Lung (tissue), 11 donors: ENCODE measurements at regions not wholly inside any gene's neighbourhood (a gene's known extent, or its start where the extent isn't known, plus 50 kb on each side); places are given as distances from the start of the nearest gene placed in this dataset.

ENCODE experiments used
- ATAC-seq: fragments of 200-7000 bp; cut with Tn5 transposase; one replicate; pipeline ENCODE4 v1.9.1; 2020; ENCODE audit warnings: moderate number of reproducible peaks; ENCODE audit not compliant: insufficient read depth, low FRiP score
- DNase-seq, 3 donors: peaks; one replicate each; pipeline ENCODE4 v3.0.0-alpha.2; 2013 to 2017
- H3K27ac ChIP-seq, 2 donors: one replicate each; pipeline ENCODE4 v1.5.1; 2013; ENCODE audit warnings: mild to moderate bottlenecking in 2 of 2, moderate library complexity in 2 of 2, control low read depth in 1 of 2, inconsistent platforms in 1 of 2, low read depth in 1 of 2, low read length in 1 of 2
- H3K27me3 ChIP-seq, 3 donors: one replicate each; pipeline ENCODE4 v1.5.1; 2013; ENCODE audit warnings: low read length in 2 of 3; ENCODE audit not compliant: control insufficient read depth in 3 of 3, insufficient read depth in 3 of 3
- H3K36me3 ChIP-seq, 4 donors: one replicate each; pipeline ENCODE4 v1.5.1; 2013; ENCODE audit warnings: low read length in 4 of 4, mild to moderate bottlenecking in 1 of 4, moderate library complexity in 1 of 4; ENCODE audit not compliant: control insufficient read depth in 4 of 4, insufficient read depth in 4 of 4
- H3K4me1 ChIP-seq, 5 donors: one replicate each; pipeline ENCODE4 v1.5.1; 2013; ENCODE audit warnings: low read length in 5 of 5, mild to moderate bottlenecking in 2 of 5, moderate library complexity in 1 of 5; ENCODE audit not compliant: control insufficient read depth in 5 of 5, insufficient read depth in 5 of 5
- H3K4me3 ChIP-seq: one replicate; pipeline ENCODE4 v1.5.1; 2013; ENCODE audit warnings: mild to moderate bottlenecking, control low read depth, moderate library complexity
- H3K9ac ChIP-seq, 2 donors: one replicate each; pipeline ENCODE4 v1.5.1; 2013; ENCODE audit warnings: low read length in 2 of 2, control low read depth in 1 of 2; ENCODE audit not compliant: insufficient read depth in 1 of 2
- H3K9me3 ChIP-seq, 4 donors: one replicate each; pipeline ENCODE4 v1.5.1; 2013; ENCODE audit warnings: low read length in 3 of 4, mild to moderate bottlenecking in 1 of 4, moderate library complexity in 1 of 4; ENCODE audit not compliant: control insufficient read depth in 4 of 4, insufficient read depth in 3 of 4
- WGBS, 2 donors: extraction: QIAGEN DNeasy Blood & Tissue Kit; methylation state at CpG; one replicate each; pipeline ENCODE4 v1.1.7; 2013; 5-methylcytosine and 5-hydroxymethylcytosine counted together
- TF ChIP-seq, protein P1 (sequence below): IDR thresholded peaks from 2 replicates; pipeline ENCODE4 v1.5.1; 2012; ENCODE audit warnings: mild to moderate bottlenecking; ENCODE audit errors: control extremely low read depth, extremely low read depth
- donor health status: control.
- donor health status: control.
- donor health status: Bipolar disorder and iron deficiency.
- donor health status: healthy.
- donor health status: DM: yes; HTN: yes; CAD: no.

DNA sequence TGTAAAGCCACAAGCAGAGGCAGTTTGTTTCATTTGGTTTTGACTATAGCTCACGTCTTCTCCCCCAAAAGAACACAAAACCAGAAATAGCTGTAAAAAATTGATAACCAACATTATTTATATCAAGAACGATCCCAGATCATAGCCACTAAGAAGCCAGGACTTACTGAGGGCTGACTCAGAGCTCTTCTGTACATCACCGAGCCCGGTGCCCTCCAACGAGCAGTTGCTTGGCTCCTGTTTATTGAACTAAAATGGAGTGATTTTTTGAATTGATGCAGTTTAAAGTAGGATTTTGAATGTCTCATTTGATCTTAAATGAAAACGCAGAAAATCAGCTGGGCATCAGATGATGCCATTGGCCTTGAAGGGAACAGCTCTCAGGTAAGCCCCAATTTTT lies 343.3 kb downstream of the INSIG2 start:
- H3K4me1 ChIP-seq: no peaks in the 10 kb centered on the region
- H3K27ac ChIP-seq: no peak overlapping the region
- H3K4me3 ChIP-seq: no peak overlapping the region
- 85 to 91% methylated on average over 6 of the region's 6 CpGs for WGBS, 2 donors
- H3K9me3 ChIP-seq: peaks cover 0 to 2% (median 0%) of the 10 kb centered on the region in 4 donors
- no peak for DNase-seq
- TF ChIP-seq, protein P1, sequence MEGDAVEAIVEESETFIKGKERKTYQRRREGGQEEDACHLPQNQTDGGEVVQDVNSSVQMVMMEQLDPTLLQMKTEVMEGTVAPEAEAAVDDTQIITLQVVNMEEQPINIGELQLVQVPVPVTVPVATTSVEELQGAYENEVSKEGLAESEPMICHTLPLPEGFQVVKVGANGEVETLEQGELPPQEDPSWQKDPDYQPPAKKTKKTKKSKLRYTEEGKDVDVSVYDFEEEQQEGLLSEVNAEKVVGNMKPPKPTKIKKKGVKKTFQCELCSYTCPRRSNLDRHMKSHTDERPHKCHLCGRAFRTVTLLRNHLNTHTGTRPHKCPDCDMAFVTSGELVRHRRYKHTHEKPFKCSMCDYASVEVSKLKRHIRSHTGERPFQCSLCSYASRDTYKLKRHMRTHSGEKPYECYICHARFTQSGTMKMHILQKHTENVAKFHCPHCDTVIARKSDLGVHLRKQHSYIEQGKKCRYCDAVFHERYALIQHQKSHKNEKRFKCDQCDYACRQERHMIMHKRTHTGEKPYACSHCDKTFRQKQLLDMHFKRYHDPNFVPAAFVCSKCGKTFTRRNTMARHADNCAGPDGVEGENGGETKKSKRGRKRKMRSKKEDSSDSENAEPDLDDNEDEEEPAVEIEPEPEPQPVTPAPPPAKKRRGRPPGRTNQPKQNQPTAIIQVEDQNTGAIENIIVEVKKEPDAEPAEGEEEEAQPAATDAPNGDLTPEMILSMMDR: no peak
- H3K27me3 ChIP-seq: no peaks in the 10 kb centered on the region
- no peaks in the 10 kb centered on the region for H3K36me3 ChIP-seq
- no peak for ATAC-seq
- no peak overlapping the region for H3K9ac ChIP-seq

DNA sequence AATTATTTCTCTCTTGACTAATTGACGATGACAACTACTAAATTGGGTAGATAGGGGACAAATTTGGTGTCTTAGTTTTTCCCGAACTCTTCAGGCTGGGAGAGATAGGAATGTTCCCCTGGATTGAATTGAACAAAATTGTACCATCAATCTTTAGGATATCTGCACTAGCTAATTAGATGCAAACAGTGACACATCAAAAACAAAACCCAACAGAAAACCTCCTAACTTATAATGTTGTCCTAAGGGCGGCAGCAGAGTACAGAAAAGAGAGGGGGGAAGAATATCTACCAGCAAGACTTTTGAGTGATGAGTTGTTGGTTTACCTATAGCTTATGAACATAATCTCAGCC lies 342.9 kb downstream of the INSIG2 start:
- no peak overlapping the region for H3K27ac ChIP-seq
- 81 to 86% methylated on average over 3 of the region's 3 CpGs for WGBS, 2 donors

DNA sequence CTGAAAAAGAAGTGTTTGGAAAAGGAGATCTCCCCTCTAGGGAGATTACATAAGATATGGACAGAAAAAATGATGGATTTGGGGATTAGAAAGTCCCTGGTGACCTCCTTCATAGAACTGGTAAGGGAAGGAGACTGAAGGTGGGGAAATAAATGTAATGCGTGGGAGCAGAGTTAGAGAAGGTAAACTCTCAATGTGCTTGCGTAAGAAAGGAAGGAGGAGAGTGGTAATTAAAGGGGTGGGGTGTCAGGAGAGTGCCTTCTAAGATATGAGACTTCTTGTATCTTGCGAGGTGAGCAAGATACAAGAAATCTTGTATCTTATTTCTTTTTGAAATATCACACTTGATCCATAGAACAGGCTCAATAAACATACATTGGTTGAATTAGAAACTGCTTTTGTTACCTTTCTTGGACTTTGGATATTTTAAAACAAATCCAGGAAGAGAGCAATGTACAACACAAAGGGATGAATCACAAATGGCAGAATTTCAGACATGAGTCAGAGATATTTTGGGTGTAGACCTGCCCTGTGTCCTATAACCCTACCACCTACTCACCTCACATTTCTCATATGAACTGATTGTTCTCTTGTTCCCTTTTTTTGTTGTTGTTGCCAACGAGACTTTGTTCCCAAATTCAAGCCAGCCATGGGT lies 342.4 kb downstream of the INSIG2 start:
- TF ChIP-seq, protein P1: no peak
- ATAC-seq: no peak
- Histone ChIP-seq H3K4me3 (no peak overlapping the region), H3K9me3 (peaks cover 0 to 2% (median 0%) of the 10 kb centered on the region in 4 donors), H3K9ac (no peak overlapping the region), H3K27ac (no peak overlapping the region), H3K27me3 (no peaks in the 10 kb centered on the region), H3K4me1 (no peaks in the 10 kb centered on the region), H3K36me3 (no peaks in the 10 kb centered on the region)
- no peak for DNase-seq
- WGBS, 2 donors: 56 to 62% methylated on average over 4 of the region's 4 CpGs

More for the DNA sequence above, 342.9 kb downstream of the INSIG2 start:
- no peaks in the 10 kb centered on the region for H3K27me3 ChIP-seq
- ATAC-seq (no peak), DNase-seq (no peak)
- H3K4me3 ChIP-seq: no peak overlapping the region
- peaks cover 0 to 2% (median 0%) of the 10 kb centered on the region in 4 donors for H3K9me3 ChIP-seq
- TF ChIP-seq, protein P1: no peak
- H3K4me1 ChIP-seq: no peaks in the 10 kb centered on the region
- no peak overlapping the region for H3K9ac ChIP-seq
- no peaks in the 10 kb centered on the region for H3K36me3 ChIP-seq

DNA sequence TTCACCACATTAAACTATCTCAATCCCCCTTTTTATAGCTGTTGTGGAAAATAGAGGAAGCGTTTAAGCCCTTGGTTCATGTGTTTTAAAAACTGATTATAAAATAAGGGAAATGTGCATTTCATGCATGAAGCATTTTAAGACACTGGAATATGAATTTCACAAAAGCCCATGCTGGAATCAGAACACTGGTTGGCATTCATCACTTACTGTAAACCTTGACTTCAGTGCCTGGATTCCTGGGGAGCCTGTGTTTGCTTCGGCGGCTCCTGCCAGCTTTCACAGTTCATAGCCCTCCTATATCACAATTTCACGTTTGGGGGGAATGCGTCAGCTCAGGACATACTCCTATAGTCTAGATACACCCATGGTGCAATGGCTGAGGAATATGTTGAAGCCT lies 336.9 kb downstream of the INSIG2 start:
- peaks cover 0 to 2% (median 0%) of the 10 kb centered on the region in 3 donors for H3K27me3 ChIP-seq
- ATAC-seq (no peak), DNase-seq (no peak)
- no peak overlapping the region for H3K9ac ChIP-seq
- H3K27ac ChIP-seq: no peak overlapping the region
- H3K4me3 ChIP-seq: no peak overlapping the region
- H3K9me3 ChIP-seq: peaks cover 0 to 5% (median 0%) of the 10 kb centered on the region in 4 donors
- H3K36me3 ChIP-seq: no peaks in the 10 kb centered on the region
- 77 to 80% methylated on average over 5 of the region's 5 CpGs for WGBS, 2 donors
- TF ChIP-seq, protein P1: no peak
- H3K4me1 ChIP-seq: no peaks in the 10 kb centered on the region
